ENCODE measurements at regions not wholly inside any gene's neighbourhood (a gene's known extent, or its start where the extent isn't known, plus 50 kb on each side); places are given as distances from the start of the nearest gene placed in this dataset.

DNA sequence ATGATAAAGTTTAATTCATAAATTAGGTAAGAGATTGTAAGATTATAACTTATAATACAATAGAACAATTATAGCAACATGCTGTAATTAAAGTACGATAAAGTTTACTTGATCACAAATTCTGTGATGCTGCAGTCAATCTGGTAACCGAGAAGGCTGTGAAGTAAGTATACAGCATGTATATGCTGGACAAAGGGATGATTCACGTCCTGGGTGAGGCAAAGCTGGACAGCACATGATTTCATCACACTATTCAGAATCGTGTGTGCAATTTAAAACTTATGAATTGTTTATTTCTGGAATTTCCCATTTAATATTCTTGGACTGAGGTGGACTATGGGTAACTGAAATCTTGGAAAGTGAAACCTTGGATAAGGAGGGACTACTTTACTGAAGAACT is 522.2 kb upstream of the CNTNAP5 start:
- TF ChIP-seq, protein P1, sequence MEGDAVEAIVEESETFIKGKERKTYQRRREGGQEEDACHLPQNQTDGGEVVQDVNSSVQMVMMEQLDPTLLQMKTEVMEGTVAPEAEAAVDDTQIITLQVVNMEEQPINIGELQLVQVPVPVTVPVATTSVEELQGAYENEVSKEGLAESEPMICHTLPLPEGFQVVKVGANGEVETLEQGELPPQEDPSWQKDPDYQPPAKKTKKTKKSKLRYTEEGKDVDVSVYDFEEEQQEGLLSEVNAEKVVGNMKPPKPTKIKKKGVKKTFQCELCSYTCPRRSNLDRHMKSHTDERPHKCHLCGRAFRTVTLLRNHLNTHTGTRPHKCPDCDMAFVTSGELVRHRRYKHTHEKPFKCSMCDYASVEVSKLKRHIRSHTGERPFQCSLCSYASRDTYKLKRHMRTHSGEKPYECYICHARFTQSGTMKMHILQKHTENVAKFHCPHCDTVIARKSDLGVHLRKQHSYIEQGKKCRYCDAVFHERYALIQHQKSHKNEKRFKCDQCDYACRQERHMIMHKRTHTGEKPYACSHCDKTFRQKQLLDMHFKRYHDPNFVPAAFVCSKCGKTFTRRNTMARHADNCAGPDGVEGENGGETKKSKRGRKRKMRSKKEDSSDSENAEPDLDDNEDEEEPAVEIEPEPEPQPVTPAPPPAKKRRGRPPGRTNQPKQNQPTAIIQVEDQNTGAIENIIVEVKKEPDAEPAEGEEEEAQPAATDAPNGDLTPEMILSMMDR (IDR thresholded peaks at IDR 0.05): no peak
- TF ChIP-seq POLR2A (IDR thresholded peaks at IDR 0.05): no peak

All from tibial nerve (tissue), 3 donors.